ENCODE measurements at regions not wholly inside any gene's neighbourhood (a gene's known extent, or its start where the extent isn't known, plus 50 kb on each side); places are given as distances from the start of the nearest gene placed in this dataset.

GRCh38 chr13:70755456-70755855 is 647.2 kb upstream of the KLHL1 start:
- no peak for TF ChIP-seq MAX (IDR thresholded peaks at IDR 0.05; ENCODE audit: low read depth)
- no peak for TF ChIP-seq FOXM1 (IDR thresholded peaks at IDR 0.05; ENCODE audit: low read depth)
- TF ChIP-seq CTCF (IDR thresholded peaks at IDR 0.05): no peak
- no peak for TF ChIP-seq EZH2phosphoT487 (IDR thresholded peaks at IDR 0.05; ENCODE audit: borderline replicate concordance, low read depth)
- no peak for TF ChIP-seq POLR2AphosphoS5 (IDR thresholded peaks at IDR 0.05; ENCODE audit: low read depth, low read length)
- TF ChIP-seq SMC3 (IDR thresholded peaks at IDR 0.05; ENCODE audit: low read depth, low read length): no peak
- TF ChIP-seq RAD21 (IDR thresholded peaks at IDR 0.05; ENCODE audit: low read length): no peak
